ENCODE measurements at regions not wholly inside any gene's neighbourhood (a gene's known extent, or its start where the extent isn't known, plus 50 kb on each side); places are given as distances from the start of the nearest gene placed in this dataset.
A peak's percentile ranks its signal among the peaks of the same experiment; 100 is the strongest.
"Not testable (repeated sequence)": the region's sequence is repeated elsewhere in the genome, so short reads cannot be mapped to it uniquely, and the experiment has no call there.

GRCh38 chr10:62996925-62997324, 136.2 kb upstream of the NRBF2 start:
- DNase-seq (ENCODE audit: low spot score), result no peak

- DNase-seq (ENCODE audit: low spot score), result no peak
These were observed 136.6 kb upstream of the NRBF2 start for GRCh38 chr10:62996516-62996915.

DNA sequence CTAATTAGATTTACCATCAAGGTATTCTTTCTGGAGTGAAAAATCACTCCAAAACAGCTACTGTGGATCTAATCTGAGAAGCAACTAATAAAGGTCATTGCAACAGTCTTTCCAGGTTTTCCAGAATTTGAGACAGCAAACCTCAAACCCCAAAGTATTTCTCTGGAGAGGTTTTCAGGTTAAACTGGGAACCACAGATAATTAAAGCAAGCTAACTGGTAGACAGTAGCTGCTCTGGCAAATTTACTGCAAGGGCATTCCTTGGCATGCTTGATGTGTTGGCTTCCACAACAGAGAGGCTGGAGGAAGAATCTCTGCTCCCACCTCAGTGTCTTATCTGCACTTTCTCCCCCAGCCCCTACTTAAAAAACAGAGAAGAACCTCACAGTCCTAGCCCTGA, 140.0 kb upstream of the NRBF2 start:
- no peak for DNase-seq (ENCODE audit: low spot score)

- no peak for DNase-seq (ENCODE audit: low spot score)
These were observed 140.9 kb upstream of the NRBF2 start for GRCh38 chr10:62992145-62992721.

DNA sequence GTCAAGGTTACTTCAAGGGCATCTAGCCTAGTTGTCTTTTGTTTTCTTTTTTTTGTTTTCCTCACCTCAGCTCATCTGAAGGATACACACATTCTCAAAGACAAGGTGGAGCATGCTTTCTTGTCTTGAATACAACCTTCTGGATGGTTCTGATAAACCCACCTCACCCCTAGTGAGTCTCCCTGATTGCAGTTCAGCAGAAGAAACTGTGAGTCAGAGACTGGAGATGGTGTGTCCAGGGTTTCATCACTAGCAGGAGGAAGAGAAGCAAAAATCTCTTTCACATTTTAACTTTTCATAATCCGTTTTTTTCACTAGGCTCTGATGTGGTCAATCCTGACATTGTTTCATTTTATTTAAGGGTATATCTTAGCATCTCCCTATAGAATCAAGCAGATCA, 143.0 kb upstream of the NRBF2 start:
- DNase-seq (ENCODE audit: low spot score), result no peak

DNA sequence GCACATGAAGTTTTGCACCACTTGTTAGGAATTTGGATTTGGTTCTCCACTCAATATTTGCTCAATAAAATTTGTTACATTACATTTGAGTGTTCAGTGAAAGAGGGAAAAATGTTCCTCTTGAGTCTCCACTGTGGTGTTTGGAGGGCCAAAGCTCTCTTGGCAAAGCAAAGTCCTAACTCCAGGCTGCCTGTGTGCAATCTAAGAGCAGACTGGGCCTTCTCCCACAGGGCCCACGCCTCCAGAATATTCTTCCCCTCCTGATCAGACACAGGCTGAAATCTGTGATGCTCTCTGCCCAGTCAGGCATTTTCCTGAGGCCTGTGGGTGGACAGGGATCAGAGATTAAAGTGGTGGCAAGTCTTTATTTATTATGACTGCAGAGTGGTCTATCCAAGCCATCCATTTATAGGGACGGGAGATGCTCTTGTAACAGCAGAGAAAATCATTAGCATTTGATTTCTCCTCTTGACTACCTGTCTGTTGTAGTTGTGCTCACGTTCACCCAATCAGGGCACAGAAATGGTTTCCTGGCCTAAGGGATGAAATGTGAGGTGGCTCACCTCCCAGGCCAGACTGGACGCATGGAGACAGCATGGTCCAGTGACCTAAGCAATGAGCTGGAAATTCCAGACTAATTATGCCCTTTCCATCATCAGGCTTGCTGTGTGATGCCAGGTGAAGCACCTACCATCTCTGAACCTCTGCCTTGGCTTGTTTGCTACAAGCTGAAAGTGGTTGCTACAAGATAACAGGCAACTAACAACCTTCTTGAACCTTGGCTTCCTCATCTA, 147.1 kb upstream of the NRBF2 start:
- no peak for DNase-seq (ENCODE audit: low spot score)

GRCh38 chr10:62981096-62981495, 152.0 kb upstream of the NRBF2 start:
- no peak for DNase-seq (ENCODE audit: low spot score)

DNA sequence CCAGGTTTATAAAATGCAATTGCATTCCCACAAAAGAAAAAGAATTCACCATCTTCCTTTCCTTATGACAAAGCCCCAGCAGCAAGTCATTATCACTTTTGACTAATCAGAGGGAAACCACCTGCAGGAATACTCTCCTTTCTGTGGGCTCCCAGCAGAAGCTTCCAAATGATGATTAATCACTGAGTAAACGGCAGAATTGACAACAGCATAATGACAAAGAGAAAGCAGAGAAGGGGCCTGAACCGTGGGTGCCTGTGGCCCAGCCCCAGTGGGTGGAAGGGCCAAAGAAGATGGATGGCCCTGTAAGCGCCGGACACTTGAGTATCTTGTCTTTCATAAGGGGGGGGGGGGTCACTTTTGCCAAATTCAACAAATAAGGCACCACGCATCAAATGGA, 152.4 kb upstream of the NRBF2 start:
- DNase-seq (ENCODE audit: low spot score), result no peak

DNA sequence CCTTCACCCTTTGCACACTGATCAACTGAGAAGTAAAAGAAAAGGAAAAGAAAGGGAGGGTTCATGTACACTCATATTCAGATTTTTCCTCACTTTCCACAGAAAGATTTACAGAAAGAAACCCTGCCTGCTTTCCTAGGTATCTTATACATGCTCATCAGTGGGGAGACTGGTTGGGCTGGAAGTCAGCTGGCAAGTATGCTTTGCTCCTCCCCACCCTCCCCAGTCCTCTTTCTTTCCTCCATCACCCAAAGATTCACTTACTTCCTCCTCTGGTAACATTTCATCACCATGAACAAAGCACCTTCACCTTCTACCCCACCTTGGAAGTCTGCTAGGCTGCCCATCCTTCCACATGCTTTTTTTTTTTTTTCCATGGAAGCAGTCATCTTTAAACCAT, 153.2 kb upstream of the NRBF2 start:
- DNase-seq (ENCODE audit: low spot score), result no peak

DNA sequence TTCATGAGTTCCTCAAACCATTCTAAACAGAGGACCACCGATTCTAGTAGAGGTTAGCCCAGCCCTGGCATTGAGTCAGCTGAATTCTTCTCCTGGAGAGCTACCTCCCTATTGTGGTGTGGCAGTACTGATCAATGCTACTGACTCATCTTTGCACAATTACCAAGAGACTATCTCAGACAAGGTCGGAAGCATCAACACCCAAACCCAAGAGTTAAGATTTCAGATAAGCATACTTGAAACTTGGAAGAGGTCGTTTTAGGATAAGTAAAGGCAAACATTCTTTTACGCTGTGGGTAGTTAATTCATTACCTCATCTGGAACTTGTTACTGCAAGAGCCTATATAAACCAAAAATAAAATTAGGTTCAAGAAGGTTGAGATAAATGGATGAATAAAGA, 154.6 kb upstream of the NRBF2 start:
- DNase-seq (ENCODE audit: low spot score), result no peak

DNA sequence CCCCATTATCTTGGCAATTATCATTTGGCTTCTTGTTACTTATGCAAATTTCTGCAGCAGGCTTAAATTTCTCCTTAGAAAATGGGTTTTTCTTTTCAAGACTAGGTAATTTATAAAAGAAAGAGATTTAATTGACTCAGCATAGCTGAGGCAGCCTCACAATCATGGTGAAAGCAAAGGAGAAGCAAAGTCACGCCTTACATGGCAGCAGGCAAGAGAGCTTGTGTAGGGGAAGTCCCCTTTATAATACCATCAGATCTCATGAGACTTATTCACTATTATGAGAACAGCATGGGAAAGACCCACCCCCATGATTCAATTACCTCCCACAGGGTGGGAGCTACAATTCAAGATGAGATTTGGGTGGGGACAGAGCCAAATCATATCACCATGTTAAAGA, 158.3 kb upstream of the NRBF2 start:
- not testable (repeated sequence) for DNase-seq (ENCODE audit: low spot score)

- peak; percentile 3 for DNase-seq (ENCODE audit: low spot score)
These were observed 155.9 kb upstream of the EGR2 start for GRCh38 chr10:62972103-62972502.

GRCh38 chr10:62964026-62964425, 147.9 kb upstream of the EGR2 start:
- no peak for DNase-seq (ENCODE audit: low spot score)

GRCh38 chr10:62961951-62962523, 145.9 kb upstream of the EGR2 start:
- no peak for DNase-seq (ENCODE audit: low spot score)

DNA sequence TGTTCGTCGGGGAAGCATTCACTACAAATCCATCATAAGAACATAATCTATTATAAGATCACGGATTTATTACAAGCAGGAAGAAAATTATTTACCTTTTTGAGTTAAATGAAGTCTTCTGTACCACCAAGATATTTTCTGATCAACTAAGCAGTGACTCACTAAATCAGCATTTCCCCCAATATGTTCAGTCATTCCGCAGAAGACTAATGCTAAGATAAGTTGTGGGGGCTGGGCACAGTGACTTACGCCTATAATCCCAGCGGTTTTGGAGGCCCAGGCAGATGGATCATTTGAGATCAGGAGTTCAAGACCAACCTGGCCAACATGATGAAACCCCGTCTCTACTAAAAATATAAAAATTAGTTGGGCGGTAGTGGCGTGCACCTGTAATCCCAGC, 144.2 kb upstream of the EGR2 start:
- no peak for DNase-seq (ENCODE audit: low spot score)

DNA sequence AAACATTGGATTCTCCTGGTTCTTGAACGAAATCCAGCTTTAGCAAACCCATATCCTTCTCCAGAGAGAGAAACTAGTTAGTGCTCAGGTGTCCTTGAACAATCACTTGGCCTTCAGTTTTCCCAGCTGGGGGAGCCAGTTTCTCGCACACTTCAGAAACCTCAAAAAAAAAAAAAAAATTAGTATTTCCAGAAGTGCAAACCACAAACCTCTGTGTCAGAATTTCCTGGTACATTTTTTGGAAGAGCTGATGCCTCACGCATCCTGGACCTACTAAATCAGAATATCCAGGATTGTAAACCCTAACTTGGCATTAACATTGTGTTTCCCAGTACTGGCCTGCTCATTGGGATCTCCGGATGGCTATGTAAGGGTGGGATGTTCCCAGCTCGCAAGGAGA, 143.4 kb upstream of the EGR2 start:
- DNase-seq (ENCODE audit: low spot score), result no peak

- DNase-seq (ENCODE audit: low spot score), result no peak
These were observed 142.8 kb upstream of the EGR2 start for GRCh38 chr10:62958980-62959379.

DNA sequence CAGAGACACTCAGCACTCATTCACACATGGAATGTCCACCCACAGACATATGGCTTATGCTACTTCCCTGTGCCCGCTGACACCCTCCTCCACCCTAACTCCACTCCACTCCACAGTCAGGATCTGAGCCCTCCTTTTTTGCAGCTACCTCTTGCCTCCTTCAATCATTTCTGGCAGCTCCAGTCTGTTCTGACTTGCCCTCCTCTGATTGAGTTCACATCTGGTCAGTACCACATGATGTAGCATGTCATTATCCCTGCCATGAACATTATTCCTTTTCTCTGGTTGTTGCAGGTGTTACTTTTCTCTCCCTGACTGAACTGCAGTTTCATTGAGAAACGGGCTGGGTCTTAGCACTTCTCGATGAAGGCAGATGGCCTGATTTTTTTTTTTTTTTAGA, 130.1 kb upstream of the EGR2 start:
- DNase-seq (ENCODE audit: low spot score), result no peak

DNA sequence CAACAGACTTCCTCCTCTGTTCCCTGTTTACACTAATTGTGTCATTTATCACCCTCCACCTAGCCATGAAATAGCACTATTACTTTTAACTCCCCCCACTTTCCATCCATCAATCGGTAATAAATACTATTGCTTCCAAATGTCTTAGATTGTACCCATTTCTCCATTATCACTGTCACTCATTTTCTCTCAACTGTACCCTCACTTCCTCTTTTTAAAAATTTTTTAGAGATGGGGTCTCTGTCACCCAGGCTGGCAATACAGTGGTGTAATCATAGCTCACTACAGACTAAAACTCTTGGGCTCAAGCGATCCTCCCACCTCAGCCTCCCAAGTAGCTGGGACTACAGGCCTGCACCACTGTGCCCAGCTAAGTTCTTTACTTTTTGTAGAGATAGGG, 123.5 kb upstream of the EGR2 start:
- DNase-seq (ENCODE audit: low spot score), result no peak

DNA sequence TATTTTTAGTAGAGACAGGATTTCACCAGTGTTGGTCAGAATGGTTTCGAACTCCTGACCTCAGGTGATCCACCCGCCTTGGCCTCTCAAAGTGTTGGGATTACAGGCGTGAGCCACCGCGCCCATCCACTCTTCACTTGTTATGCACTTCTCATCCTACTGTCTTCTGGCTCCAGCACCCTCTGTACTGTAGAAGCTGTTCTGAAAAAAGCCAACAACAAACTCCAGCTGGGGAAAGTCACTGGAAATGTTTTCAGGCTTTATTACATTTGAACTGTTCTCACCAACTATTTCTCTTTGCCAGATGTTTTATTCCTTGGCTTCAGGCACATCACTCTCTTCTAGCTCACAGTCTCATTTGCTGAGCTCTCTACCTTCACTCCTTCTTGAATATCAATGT, 122.5 kb upstream of the EGR2 start:
- no peak for DNase-seq (ENCODE audit: low spot score)

DNA sequence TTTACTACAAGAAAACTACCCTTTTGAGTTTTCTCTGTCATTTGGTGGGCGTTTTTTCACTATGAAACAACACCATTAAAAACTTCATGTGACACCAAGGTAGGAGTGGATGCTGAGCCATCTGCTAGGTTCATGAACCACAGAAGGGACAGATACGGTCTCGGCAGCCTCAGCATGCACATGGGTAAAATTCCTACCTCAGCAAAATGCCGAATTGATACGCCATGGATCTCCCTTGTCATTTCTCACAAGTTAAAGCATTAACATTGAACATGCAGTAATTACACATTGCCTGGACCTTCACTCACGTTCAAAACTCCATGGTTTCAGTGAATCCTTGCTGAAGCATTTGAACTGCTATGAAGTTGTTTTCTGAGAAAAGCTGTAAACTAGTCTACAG, 121.5 kb upstream of the EGR2 start:
- DNase-seq (ENCODE audit: low spot score), result no peak

GRCh38 chr10:62935022-62935421, 118.9 kb upstream of the EGR2 start:
- no peak for DNase-seq (ENCODE audit: low spot score)

GRCh38 chr10:62934258-62934657, 118.1 kb upstream of the EGR2 start:
- DNase-seq (ENCODE audit: low spot score), result no peak

Measured in umbilical cord (tissue), 1 donor.